H9 (cell line): ENCODE measurements at regions not wholly inside any gene's neighbourhood (a gene's known extent, or its start where the extent isn't known, plus 50 kb on each side); places are given as distances from the start of the nearest gene placed in this dataset.

Source experiments
- DNase-seq: peaks from one replicate; pipeline ENCODE4 v3.0.0-alpha.2; 2017
- H2AFZ ChIP-seq: one replicate; pipeline ENCODE4 v1.6.1; 2013; ENCODE audit warnings: mild to moderate bottlenecking, low read length, control low read depth, moderate library complexity
- H2AK5ac ChIP-seq: 2 replicates; pipeline ENCODE4 v1.6.1; 2013; ENCODE audit warnings: low read length, control low read depth, mixed read lengths; ENCODE audit not compliant: insufficient read length
- H2BK120ac ChIP-seq: one replicate; pipeline ENCODE4 v1.6.1; 2013; ENCODE audit warnings: low read depth, mild to moderate bottlenecking, low read length, control low read depth, inconsistent platforms; ENCODE audit not compliant: poor library complexity, severe bottlenecking
- H2BK12ac ChIP-seq: 2 replicates; pipeline ENCODE4 v1.6.1; 2013; ENCODE audit warnings: low read length, control low read depth, mixed read lengths, low read depth; ENCODE audit not compliant: insufficient read length
- H2BK15ac ChIP-seq: 2 replicates; pipeline ENCODE4 v1.6.1; 2013; ENCODE audit warnings: low read depth, low read length, control low read depth
- H2BK20ac ChIP-seq: one replicate; pipeline ENCODE4 v1.6.1; 2013; ENCODE audit warnings: low read depth, mild to moderate bottlenecking, low read length, control low read depth, inconsistent platforms; ENCODE audit not compliant: poor library complexity, severe bottlenecking
- H2BK5ac ChIP-seq: 2 replicates; pipeline ENCODE4 v1.6.1; 2013; ENCODE audit warnings: low read length, control low read depth, mixed read lengths; ENCODE audit not compliant: insufficient read length
- H3K14ac ChIP-seq: 2 replicates; pipeline ENCODE4 v1.6.1; 2013; ENCODE audit warnings: low read length, control low read depth; ENCODE audit not compliant: insufficient read depth
- H3K18ac ChIP-seq: 2 replicates; pipeline ENCODE4 v1.6.1; 2013; ENCODE audit warnings: low read depth, mild to moderate bottlenecking, mixed read lengths, low read length, control low read depth; ENCODE audit not compliant: insufficient read length
- H3K23ac ChIP-seq: 2 replicates; pipeline ENCODE4 v1.6.1; 2013; ENCODE audit warnings: low read length, control low read depth, mixed read lengths, low read depth; ENCODE audit not compliant: insufficient read length
- H3K23me2 ChIP-seq: 2 replicates; pipeline ENCODE4 v1.6.1; 2013; ENCODE audit warnings: low read depth, mild to moderate bottlenecking, mixed read lengths, low read length, control low read depth; ENCODE audit not compliant: insufficient read length, poor library complexity, severe bottlenecking
- H3K27ac ChIP-seq: 2 replicates; pipeline ENCODE4 v1.5.1; 2013; ENCODE audit warnings: low read length, control low read depth, mixed read lengths, low read depth; ENCODE audit not compliant: insufficient read length
- H3K27me3 ChIP-seq: 2 replicates; pipeline ENCODE4 v1.6.1; 2013; ENCODE audit warnings: low read length, control low read depth, inconsistent platforms; ENCODE audit not compliant: insufficient read depth
- H3K4ac ChIP-seq: 2 replicates; pipeline ENCODE4 v1.6.1; 2013; ENCODE audit warnings: low read depth, mild to moderate bottlenecking, control low read depth, inconsistent platforms, low read length, moderate library complexity
- H3K4me1 ChIP-seq: 2 replicates; pipeline ENCODE4 v1.6.1; 2013; ENCODE audit warnings: low read length, control low read depth, inconsistent platforms; ENCODE audit not compliant: insufficient read depth
- H3K4me2 ChIP-seq: 2 replicates; pipeline ENCODE4 v1.6.1; 2013; ENCODE audit warnings: low read length, control low read depth, mixed read lengths; ENCODE audit not compliant: insufficient read length, insufficient read depth
- H3K56ac ChIP-seq: 2 replicates; pipeline ENCODE4 v1.6.1; 2013; ENCODE audit warnings: low read depth, mild to moderate bottlenecking, mixed read lengths, low read length, control low read depth; ENCODE audit not compliant: insufficient read length
- H3K79me1 ChIP-seq: 2 replicates; pipeline ENCODE4 v1.6.1; 2013; ENCODE audit warnings: low read depth, mild to moderate bottlenecking, moderate library complexity, low read length, control low read depth, inconsistent platforms; ENCODE audit not compliant: insufficient read depth, poor library complexity, severe bottlenecking
- H3K79me2 ChIP-seq: 2 replicates; pipeline ENCODE4 v1.6.1; 2013; ENCODE audit warnings: low read length, control low read depth, inconsistent platforms; ENCODE audit not compliant: insufficient read depth
- H3K9ac ChIP-seq: 2 replicates; pipeline ENCODE4 v1.6.1; 2013; ENCODE audit warnings: low read length, control low read depth, mixed read lengths; ENCODE audit not compliant: insufficient read length; ENCODE audit errors: extremely low read depth
- H3K9me3 ChIP-seq: one replicate; pipeline ENCODE4 v1.6.1; 2013; ENCODE audit warnings: low read depth, low read length, inconsistent platforms; ENCODE audit not compliant: control insufficient read depth
- H3T11ph ChIP-seq: one replicate; pipeline ENCODE4 v1.6.1; 2013; ENCODE audit warnings: mild to moderate bottlenecking, low read length, control low read depth, inconsistent platforms
- H4K20me1 ChIP-seq: one replicate; pipeline ENCODE4 v1.6.1; 2013; ENCODE audit not compliant: control insufficient read depth, insufficient read length, insufficient read depth
- H4K5ac ChIP-seq: 2 replicates; pipeline ENCODE4 v1.6.1; 2013; ENCODE audit warnings: low read depth, mild to moderate bottlenecking, mixed read lengths, low read length, control low read depth; ENCODE audit not compliant: insufficient read length
- H4K8ac ChIP-seq: replicated peaks from 2 replicates; pipeline ENCODE4 v1.6.1; 2013; ENCODE audit warnings: low read length, control low read depth, mixed read lengths, low read depth; ENCODE audit not compliant: insufficient read length
- H4K91ac ChIP-seq: 2 replicates; pipeline ENCODE4 v1.6.1; 2013; ENCODE audit warnings: low read depth, mild to moderate bottlenecking, moderate library complexity, mixed read lengths, low read length, control low read depth; ENCODE audit not compliant: insufficient read length
- H3K27ac Mint-ChIP-seq, 3 experiments: 2 replicates in 2 of 3; 3 replicates in 1 of 3; pipeline ENCODE4 v1.8.0; 2020 to 2021; ENCODE audit warnings: mixed read lengths in 3 of 3, mild to moderate bottlenecking in 1 of 3, moderate library complexity in 1 of 3
- H3K27me3 Mint-ChIP-seq: 2 replicates; pipeline ENCODE4 v1.8.0; 2021; ENCODE audit warnings: low read depth, mild to moderate bottlenecking, moderate library complexity, mixed read lengths
- H3K36me3 Mint-ChIP-seq, 3 experiments: 2 replicates in 2 of 3; 3 replicates in 1 of 3; pipeline ENCODE4 v1.8.0; 2020 to 2021; ENCODE audit warnings: low read depth in 3 of 3, mixed read lengths in 3 of 3; ENCODE audit not compliant: insufficient read depth in 1 of 3
- H3K4me1 Mint-ChIP-seq, 2 experiments: 2 replicates each; pipeline ENCODE4 v1.8.0; 2020; ENCODE audit warnings: mixed read lengths in 2 of 2
- H3K4me3 Mint-ChIP-seq, 2 experiments: 2 replicates in 1 of 2; 3 replicates in 1 of 2; pipeline ENCODE4 v1.8.0; 2020 to 2021; ENCODE audit warnings: mild to moderate bottlenecking in 2 of 2, mixed read lengths in 2 of 2, moderate library complexity in 1 of 2
- H3K9me3 Mint-ChIP-seq, 2 experiments: 2 replicates in 1 of 2; 3 replicates in 1 of 2; pipeline ENCODE4 v1.8.0; 2020; ENCODE audit warnings: mild to moderate bottlenecking in 2 of 2, mixed read lengths in 2 of 2, moderate library complexity in 1 of 2
- WGBS: extraction: QIAGEN DNeasy Blood & Tissue Kit; methylation state at CpG from one replicate; pipeline ENCODE4 v1.1.7; 2013; ENCODE audit warnings: missing lambda C conversion rate, low lambda C conversion rate, mixed read lengths; ENCODE audit not compliant: insufficient read length; ENCODE audit errors: extremely low coverage; 5-methylcytosine and 5-hydroxymethylcytosine counted together
- TF ChIP-seq, protein P1 (sequence below): fragments of 200-600 bp; sonication (generic); conservative IDR thresholded peaks from 3 replicates; pipeline ENCODE4 v1.8.0; 2021; ENCODE audit warnings: antibody characterized with exemption, mild to moderate bottlenecking

DNA sequence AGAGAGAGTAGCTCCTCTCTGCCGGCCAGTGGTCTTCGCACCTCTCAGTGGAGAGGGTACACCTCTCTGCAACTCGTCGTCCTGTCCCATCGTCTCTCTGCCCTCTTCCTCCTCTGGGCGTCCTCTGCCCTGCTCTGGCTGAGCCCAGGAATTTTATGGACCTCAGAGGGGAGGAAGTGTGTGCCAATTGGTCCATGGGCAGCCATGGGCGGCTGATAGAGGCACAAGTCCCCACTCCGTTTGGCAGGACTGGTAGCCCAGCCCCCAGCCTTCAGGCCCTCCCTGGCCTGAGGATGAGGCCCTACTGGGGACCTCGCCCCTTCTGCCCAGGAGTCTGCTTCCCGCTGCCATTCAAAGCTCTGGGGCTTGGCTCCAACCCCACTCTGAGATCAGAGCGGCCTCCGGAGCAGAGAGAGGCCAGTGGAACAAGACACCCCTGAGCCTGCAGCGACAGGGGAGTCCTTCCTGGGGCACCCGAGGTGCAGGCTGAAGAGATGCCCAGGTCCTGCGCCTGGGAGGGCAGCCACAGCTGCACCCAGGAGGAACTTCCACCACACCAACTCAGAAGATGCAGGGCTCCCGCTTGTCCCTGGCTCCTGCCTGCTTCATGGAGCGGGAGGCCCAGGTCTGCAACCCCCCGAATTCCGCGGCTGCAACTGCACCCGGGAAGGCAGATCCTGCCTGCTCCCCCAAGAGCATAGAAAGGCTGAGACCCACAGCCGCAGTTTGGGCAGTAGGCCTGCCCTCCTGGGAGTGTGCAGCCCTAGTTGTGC lies 659.9 kb downstream of the KCNT2 start:
- H2BK20ac ChIP-seq = no peak overlapping the region
- H3K14ac ChIP-seq = no peak overlapping the region
- H3K27ac Mint-ChIP-seq = no peak overlapping the region
- H3K79me1 ChIP-seq = no peaks in the 10 kb centered on the region
- H3K23ac ChIP-seq = no peak overlapping the region
- no peaks in the 10 kb centered on the region for H3K9me3 ChIP-seq
- no peak overlapping the region for H3K4me3 Mint-ChIP-seq
- H2AFZ ChIP-seq = no peak overlapping the region
- no peak overlapping the region for H2BK12ac ChIP-seq
- no peak overlapping the region for H2AK5ac ChIP-seq
- no peaks in the 10 kb centered on the region for H3K79me2 ChIP-seq
- no peaks in the 10 kb centered on the region for H3K4me1 ChIP-seq
- H3K27me3 ChIP-seq = no peaks in the 10 kb centered on the region
- H4K91ac ChIP-seq = no peak overlapping the region
- WGBS = no CpG with 5 or more reads among the region's 22 CpGs
- H3K4ac ChIP-seq = no peak overlapping the region
- no peak for DNase-seq
- H4K5ac ChIP-seq = no peak overlapping the region
- H4K8ac ChIP-seq = no peak overlapping the region
- H3K36me3 Mint-ChIP-seq = no peaks in the 10 kb centered on the region
- H4K20me1 ChIP-seq = no peaks in the 10 kb centered on the region
- no peak overlapping the region for H3K9ac ChIP-seq
- H2BK5ac ChIP-seq = no peak overlapping the region
- no peaks in the 10 kb centered on the region for H3K4me1 Mint-ChIP-seq
- no peak overlapping the region for H3K27ac ChIP-seq
- no peak overlapping the region for H3K18ac ChIP-seq
- TF ChIP-seq, protein P1, sequence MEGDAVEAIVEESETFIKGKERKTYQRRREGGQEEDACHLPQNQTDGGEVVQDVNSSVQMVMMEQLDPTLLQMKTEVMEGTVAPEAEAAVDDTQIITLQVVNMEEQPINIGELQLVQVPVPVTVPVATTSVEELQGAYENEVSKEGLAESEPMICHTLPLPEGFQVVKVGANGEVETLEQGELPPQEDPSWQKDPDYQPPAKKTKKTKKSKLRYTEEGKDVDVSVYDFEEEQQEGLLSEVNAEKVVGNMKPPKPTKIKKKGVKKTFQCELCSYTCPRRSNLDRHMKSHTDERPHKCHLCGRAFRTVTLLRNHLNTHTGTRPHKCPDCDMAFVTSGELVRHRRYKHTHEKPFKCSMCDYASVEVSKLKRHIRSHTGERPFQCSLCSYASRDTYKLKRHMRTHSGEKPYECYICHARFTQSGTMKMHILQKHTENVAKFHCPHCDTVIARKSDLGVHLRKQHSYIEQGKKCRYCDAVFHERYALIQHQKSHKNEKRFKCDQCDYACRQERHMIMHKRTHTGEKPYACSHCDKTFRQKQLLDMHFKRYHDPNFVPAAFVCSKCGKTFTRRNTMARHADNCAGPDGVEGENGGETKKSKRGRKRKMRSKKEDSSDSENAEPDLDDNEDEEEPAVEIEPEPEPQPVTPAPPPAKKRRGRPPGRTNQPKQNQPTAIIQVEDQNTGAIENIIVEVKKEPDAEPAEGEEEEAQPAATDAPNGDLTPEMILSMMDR = no peak
- H2BK15ac ChIP-seq = no peak overlapping the region
- no peak overlapping the region for H3K4me2 ChIP-seq
- no peak overlapping the region for H2BK120ac ChIP-seq
- no peaks in the 10 kb centered on the region for H3K23me2 ChIP-seq
- H3K56ac ChIP-seq = no peak overlapping the region
- no peak overlapping the region for H3T11ph ChIP-seq
- no peaks in the 10 kb centered on the region for H3K27me3 Mint-ChIP-seq
- no peaks in the 10 kb centered on the region for H3K9me3 Mint-ChIP-seq
